Subcutaneous abdominal adipose tissue (tissue), 5 donors: ENCODE measurements at regions not wholly inside any gene's neighbourhood (a gene's known extent, or its start where the extent isn't known, plus 50 kb on each side); places are given as distances from the start of the nearest gene placed in this dataset.

ENCODE experiments used
- H3K27ac ChIP-seq: one replicate; pipeline ENCODE4 v1.7.0; 2013; ENCODE audit warnings: low read depth, mild to moderate bottlenecking, inconsistent platforms, low read length, moderate library complexity
- H3K27me3 ChIP-seq, 5 donors: one replicate each; pipeline ENCODE4 v1.7.0; 2013; ENCODE audit warnings: low read length in 5 of 5, inconsistent platforms in 1 of 5; ENCODE audit not compliant: control insufficient read depth in 5 of 5, insufficient read depth in 4 of 5
- H3K36me3 ChIP-seq, 5 donors: one replicate each; pipeline ENCODE4 v1.7.0; 2013; ENCODE audit warnings: low read length in 5 of 5; ENCODE audit not compliant: control insufficient read depth in 5 of 5, insufficient read depth in 5 of 5
- H3K4me1 ChIP-seq, 5 donors: one replicate each; pipeline ENCODE4 v1.7.0; 2013; ENCODE audit warnings: low read length in 5 of 5, mild to moderate bottlenecking in 3 of 5, moderate library complexity in 1 of 5; ENCODE audit not compliant: control insufficient read depth in 5 of 5, insufficient read depth in 5 of 5
- H3K4me3 ChIP-seq, 5 donors: one replicate each; pipeline ENCODE4 v1.7.0; 2013; ENCODE audit warnings: low read length in 5 of 5, low read depth in 1 of 5
- H3K9ac ChIP-seq, 5 donors: one replicate each; pipeline ENCODE4 v1.7.0; 2013; ENCODE audit warnings: low read length in 5 of 5, mild to moderate bottlenecking in 4 of 5, moderate library complexity in 3 of 5
- H3K9me3 ChIP-seq, 5 donors: one replicate each; pipeline ENCODE4 v1.7.0; 2013; ENCODE audit warnings: low read length in 5 of 5; ENCODE audit not compliant: control insufficient read depth in 5 of 5
- donor health status: healthy.
- donor health status: healthy.
- donor health status: healthy.
- donor health status: healthy.
- donor health status: healthy.

- H3K4me3 ChIP-seq = no peak overlapping the region
- H3K4me1 ChIP-seq = peaks cover 0 to 21% (median 10%) of the 10 kb centered on the region in 5 donors
- H3K9ac ChIP-seq = no peak overlapping the region
- no peak overlapping the region for H3K27ac ChIP-seq
- H3K36me3 ChIP-seq = no peaks in the 10 kb centered on the region
- peaks cover 0 to 2% (median 0%) of the 10 kb centered on the region in 5 donors for H3K9me3 ChIP-seq
- no peaks in the 10 kb centered on the region for H3K27me3 ChIP-seq
These were observed 62.2 kb upstream of the FDX1 start for GRCh38 chr11:110367571-110367970.

- Histone ChIP-seq H3K27me3 (no peaks in the 10 kb centered on the region), H3K36me3 (no peaks in the 10 kb centered on the region), H3K4me3 (no peak overlapping the region), H3K4me1 (peaks cover 6 to 27% (median 24%) of the 10 kb centered on the region in 5 donors), H3K9me3 (peaks cover 0 to 2% (median 0%) of the 10 kb centered on the region in 5 donors), H3K9ac (no peak overlapping the region), H3K27ac (no peak overlapping the region)
These were observed 58.7 kb upstream of the FDX1 start for GRCh38 chr11:110371084-110371483.

DNA sequence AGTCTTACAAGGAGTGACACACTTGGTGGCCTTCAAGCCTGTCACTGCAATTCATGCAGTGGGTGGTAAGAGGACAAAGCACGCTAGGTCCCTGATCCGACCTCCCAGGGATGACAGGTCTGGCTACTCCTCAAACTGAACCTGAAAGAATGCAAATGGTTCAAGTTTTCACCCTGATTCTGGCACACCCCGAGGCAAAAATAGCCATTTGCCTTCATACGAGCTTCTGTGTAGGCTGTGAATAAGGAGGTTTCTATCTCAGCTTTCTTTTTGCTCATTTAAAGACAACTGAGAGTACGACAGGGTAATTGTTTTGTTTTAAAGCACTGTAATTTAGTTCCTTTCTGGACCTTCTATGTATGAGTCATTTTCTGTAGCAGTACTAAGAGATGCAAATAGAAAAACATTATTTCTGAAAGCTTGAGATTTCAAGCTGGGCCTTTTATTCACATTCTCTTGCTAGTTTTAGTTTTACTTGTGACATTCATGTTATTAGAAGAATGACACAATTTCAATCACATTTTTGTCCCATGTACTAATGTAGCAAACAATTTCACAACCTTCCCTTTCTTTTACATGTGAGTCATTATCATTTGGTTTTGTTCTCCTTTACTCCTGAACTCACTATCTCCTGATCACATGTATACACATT, 56.6 kb upstream of the FDX1 start:
- H3K27me3 ChIP-seq = no peaks in the 10 kb centered on the region
- H3K27ac ChIP-seq = no peak overlapping the region
- H3K36me3 ChIP-seq = no peaks in the 10 kb centered on the region
- H3K9me3 ChIP-seq = peaks cover 0 to 2% (median 0%) of the 10 kb centered on the region in 5 donors
- H3K9ac ChIP-seq = peak overlapping the region in 1 of 5 donors; percentile 3
- H3K4me1 ChIP-seq = peaks cover 10 to 29% (median 24%) of the 10 kb centered on the region in 5 donors
- no peak overlapping the region for H3K4me3 ChIP-seq

DNA sequence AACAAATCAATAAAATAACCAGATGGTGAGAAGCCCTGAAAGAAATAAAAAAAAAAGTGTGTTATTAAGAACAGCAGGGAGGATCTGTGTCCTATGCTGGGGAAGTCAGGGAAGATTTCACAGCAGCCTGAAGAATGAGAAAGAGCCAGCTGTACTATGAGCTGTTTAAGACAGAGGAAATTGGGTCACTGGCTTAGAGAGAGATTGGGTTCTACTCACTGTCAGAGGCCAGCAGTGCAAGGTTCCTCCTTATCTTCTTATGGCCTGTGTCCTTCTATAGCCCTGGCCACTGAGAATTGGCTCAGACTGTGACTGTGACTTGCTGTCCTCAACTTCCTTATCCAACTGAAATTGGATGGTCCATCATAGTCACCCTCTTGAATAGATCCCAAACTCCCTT, 54.8 kb upstream of the FDX1 start:
- H3K36me3 ChIP-seq = no peaks in the 10 kb centered on the region
- H3K4me1 ChIP-seq = peaks cover 10 to 35% (median 31%) of the 10 kb centered on the region in 5 donors
- no peaks in the 10 kb centered on the region for H3K27me3 ChIP-seq
- no peak overlapping the region for H3K9ac ChIP-seq
- H3K27ac ChIP-seq = no peak overlapping the region
- H3K9me3 ChIP-seq = peaks cover 0 to 2% (median 0%) of the 10 kb centered on the region in 5 donors
- no peak overlapping the region for H3K4me3 ChIP-seq

DNA sequence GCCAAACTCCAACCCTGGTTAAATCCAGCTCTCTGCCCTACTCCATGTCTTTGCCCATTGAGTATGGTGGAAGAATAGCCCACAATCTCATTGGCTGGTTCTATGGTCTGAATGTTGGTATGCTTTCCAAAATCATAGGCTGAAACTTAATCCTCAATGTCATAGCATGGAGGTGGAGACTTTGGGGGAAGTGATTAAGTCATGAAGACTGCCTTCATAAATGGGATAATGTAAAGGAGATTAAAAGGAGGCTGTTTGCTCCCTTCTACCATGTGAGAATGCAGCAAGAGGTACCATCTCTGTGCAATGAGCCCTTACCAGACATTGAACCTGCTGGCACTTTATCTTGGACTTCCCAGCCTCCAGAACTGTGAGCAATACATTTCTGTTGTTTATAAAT, 54.4 kb upstream of the FDX1 start:
- Histone ChIP-seq H3K27ac (no peak overlapping the region), H3K36me3 (no peaks in the 10 kb centered on the region)

DNA sequence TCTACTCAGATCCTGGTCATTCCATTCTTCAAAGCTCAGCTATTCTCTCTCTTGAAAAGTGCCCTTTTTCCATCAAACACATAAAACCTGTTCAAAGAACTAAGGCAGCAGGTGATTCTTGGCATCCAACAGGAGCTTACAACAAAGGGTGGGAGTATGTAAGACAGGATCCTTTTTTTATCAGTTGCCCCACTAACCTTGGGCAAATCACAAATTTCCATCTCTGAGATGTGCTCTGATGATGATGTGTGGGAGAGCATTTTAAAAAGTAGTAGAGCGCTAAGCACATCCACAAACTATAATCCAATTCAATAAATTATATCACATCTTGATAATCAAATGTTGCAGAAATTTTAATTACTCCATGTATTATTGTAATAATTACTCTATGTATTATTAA, 53.7 kb upstream of the FDX1 start:
- no peak overlapping the region for H3K9ac ChIP-seq
- no peak overlapping the region for H3K4me3 ChIP-seq
- H3K36me3 ChIP-seq = no peaks in the 10 kb centered on the region
- peaks cover 10 to 35% (median 31%) of the 10 kb centered on the region in 5 donors for H3K4me1 ChIP-seq
- H3K27ac ChIP-seq = no peak overlapping the region
- H3K27me3 ChIP-seq = no peaks in the 10 kb centered on the region
- H3K9me3 ChIP-seq = peaks cover 0 to 2% (median 0%) of the 10 kb centered on the region in 5 donors

More for the DNA sequence above, 54.4 kb upstream of the FDX1 start:
- Histone ChIP-seq H3K4me3 (no peak overlapping the region), H3K9me3 (peaks cover 0 to 2% (median 0%) of the 10 kb centered on the region in 5 donors), H3K27me3 (no peaks in the 10 kb centered on the region), H3K4me1 (peaks cover 10 to 35% (median 31%) of the 10 kb centered on the region in 5 donors), H3K9ac (no peak overlapping the region)

DNA sequence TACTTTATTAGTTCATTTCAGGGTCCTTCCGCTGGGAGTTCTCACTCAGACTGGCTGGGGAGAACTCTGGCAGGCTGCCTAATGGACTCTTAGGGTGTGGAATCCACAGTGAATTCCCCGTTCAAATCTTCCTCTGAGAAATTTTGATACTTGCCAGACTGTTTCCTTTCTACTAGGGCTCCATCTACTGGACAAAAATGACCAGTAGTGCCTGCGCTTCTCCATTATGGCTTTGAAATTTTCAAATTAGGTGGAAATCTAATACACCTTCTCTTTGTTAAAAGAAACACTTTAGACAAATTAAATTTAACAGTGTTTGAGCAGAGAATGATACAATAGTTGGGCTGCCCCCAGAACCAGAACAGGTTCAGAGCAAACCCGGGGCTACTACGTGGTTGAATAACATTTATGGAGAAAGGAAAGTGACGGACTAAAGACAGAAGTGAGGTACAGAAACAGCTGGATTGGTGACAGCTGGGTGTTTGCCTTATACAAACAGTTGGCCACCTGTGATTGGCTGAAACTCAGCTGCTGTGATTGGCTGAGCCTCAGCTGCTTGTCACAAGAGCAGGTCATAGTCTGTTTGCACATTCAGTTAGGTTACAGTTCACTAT, 52.9 kb upstream of the FDX1 start:
- Histone ChIP-seq H3K27ac (no peak overlapping the region), H3K4me1 (peaks cover 10 to 35% (median 31%) of the 10 kb centered on the region in 5 donors), H3K9me3 (peaks cover 0 to 1% (median 0%) of the 10 kb centered on the region in 5 donors), H3K9ac (peak overlapping the region in 2 of 5 donors; percentile 59 to 69), H3K36me3 (no peaks in the 10 kb centered on the region), H3K4me3 (peak overlapping the region in 1 of 5 donors; percentile 31), H3K27me3 (no peaks in the 10 kb centered on the region)

- no peaks in the 10 kb centered on the region for H3K36me3 ChIP-seq
- no peaks in the 10 kb centered on the region for H3K27me3 ChIP-seq
- H3K9me3 ChIP-seq = no peaks in the 10 kb centered on the region
- no peak overlapping the region for H3K9ac ChIP-seq
- H3K4me3 ChIP-seq = no peak overlapping the region
- peaks cover 10 to 35% (median 31%) of the 10 kb centered on the region in 5 donors for H3K4me1 ChIP-seq
- no peak overlapping the region for H3K27ac ChIP-seq
These were observed 52.3 kb upstream of the FDX1 start for GRCh38 chr11:110377434-110377833.

DNA sequence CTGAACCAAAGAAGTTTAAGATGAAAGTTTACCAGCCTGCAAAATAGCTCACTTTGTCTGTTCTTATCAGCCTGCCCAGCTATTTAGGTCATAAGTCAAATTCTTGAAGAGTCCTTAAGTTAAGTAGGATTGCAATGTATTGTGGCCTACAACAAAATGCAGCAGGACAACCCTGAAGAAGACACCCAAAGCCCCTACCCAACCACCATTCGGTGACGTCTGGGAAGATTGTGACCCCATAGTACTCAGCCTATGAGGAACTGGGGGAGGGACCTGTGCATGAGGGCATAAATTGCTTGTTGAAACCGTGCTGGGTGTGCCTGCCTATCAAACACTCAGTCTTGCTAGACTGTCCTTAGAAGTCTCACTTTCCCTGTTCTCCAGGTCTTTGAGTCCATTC, 50.5 kb upstream of the FDX1 start:
- H3K4me1 ChIP-seq = peaks cover 8 to 29% (median 24%) of the 10 kb centered on the region in 5 donors

DNA sequence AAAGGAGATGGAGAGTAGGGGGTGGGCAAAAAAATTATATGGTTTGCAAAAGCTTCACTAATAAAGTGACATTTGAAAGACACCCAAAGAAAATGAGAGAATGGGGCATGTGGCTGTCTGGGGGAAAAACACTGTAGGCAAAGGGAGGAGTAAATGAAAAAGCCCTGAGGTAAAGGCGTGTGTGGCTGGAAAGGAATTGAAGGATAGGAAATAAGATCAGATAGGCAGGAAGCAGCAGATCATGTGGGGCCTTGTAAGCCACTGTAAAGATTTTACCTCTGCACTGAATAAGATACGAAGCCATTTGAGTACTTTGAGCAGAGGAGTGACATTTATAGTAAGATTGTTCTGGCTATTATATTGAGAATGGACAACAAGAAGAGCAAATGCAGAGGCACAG, 49.8 kb upstream of the FDX1 start:
- no peak overlapping the region for H3K4me3 ChIP-seq
- H3K9ac ChIP-seq = no peak overlapping the region
- H3K9me3 ChIP-seq = no peaks in the 10 kb centered on the region
- no peaks in the 10 kb centered on the region for H3K36me3 ChIP-seq
- no peak overlapping the region for H3K27ac ChIP-seq
- H3K27me3 ChIP-seq = no peaks in the 10 kb centered on the region
- peaks cover 5 to 24% (median 20%) of the 10 kb centered on the region in 5 donors for H3K4me1 ChIP-seq

More for the DNA sequence above, 50.5 kb upstream of the FDX1 start:
- H3K9me3 ChIP-seq = no peaks in the 10 kb centered on the region
- H3K27me3 ChIP-seq = no peaks in the 10 kb centered on the region
- no peak overlapping the region for H3K4me3 ChIP-seq
- no peak overlapping the region for H3K27ac ChIP-seq
- H3K9ac ChIP-seq = peak overlapping the region in 1 of 5 donors; percentile 14
- H3K36me3 ChIP-seq = no peaks in the 10 kb centered on the region
